ENCODE measurements at regions not wholly inside any gene's neighbourhood (a gene's known extent, or its start where the extent isn't known, plus 50 kb on each side); places are given as distances from the start of the nearest gene placed in this dataset.
"Not testable (repeated sequence)": the region's sequence is repeated elsewhere in the genome, so short reads cannot be mapped to it uniquely, and the experiment has no call there.

DNA sequence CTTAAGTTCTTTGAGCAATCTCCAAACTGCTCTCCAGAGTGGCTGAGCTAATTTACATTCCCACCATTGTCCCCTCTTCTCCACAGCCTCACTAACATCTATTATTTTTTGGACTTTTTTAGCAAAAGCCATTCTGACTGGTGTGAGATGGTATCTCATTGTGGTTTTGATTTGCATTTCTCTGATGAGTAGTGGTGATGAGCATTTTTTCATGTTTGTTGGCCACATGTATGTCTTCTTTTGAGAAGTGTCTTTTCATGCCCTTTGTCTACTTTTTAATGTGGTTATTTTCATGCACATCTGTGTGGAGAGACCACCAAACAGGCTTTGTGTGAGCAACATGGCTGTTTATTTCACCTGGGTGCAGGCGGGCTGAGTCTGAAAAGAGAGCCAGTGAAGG is 199.7 kb upstream of the TRPC7 start:
- not testable (repeated sequence) for H3K4me3 ChIP-seq (ENCODE audit: insufficient read depth, low read depth, low read length); DNase-seq; H3K27me3 ChIP-seq (ENCODE audit: control insufficient read depth, insufficient read depth, low read length); H3K36me3 ChIP-seq (replicated peaks; ENCODE audit: control insufficient read depth, insufficient read depth, low read length)

DNA sequence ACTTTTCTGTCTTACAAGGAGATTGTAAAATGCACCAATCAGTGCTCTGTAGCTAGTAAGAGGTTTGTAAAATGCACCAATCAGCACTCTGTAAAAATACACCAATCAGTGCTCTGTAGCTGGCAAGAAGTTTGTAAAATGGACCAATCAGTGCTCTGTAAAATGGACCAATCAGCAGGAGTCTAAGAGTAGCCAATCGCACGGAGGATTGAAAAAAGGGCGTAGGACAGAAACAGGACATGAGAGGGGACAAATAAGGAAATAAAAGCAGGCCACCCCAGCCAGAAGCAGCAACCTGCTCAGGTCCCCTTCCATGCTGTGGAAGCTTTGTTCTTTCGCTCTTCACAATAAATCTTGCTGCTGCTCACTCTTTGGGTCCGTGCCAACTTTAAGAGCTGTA is 199.1 kb upstream of the TRPC7 start:
- not testable (repeated sequence) for DNase-seq; H3K4me3 ChIP-seq (ENCODE audit: insufficient read depth, low read depth, low read length); H3K27me3 ChIP-seq (ENCODE audit: control insufficient read depth, insufficient read depth, low read length); H3K36me3 ChIP-seq (replicated peaks; ENCODE audit: control insufficient read depth, insufficient read depth, low read length)

DNA sequence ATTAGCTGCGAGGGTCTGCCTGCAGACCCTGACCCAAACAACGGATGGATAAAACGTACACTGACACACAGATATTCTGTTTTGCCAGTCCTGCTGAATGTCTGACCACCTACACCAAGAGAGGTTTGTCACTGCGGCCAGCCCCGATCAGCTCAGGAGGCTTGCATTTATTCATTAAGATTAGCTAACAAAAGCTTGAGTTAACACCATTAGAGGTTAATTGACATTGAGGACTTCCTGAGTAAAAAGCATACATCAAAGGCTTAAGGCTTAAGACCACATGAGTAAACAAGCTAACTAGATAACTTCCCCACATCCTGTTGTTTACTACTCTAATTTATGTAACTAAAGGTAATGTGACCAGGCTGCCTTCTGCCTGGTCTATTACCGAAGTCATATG is 198.1 kb upstream of the TRPC7 start:
- no peaks in the 10 kb centered on the region for H3K36me3 ChIP-seq (replicated peaks; ENCODE audit: control insufficient read depth, insufficient read depth, low read length)
- DNase-seq, result no peak
- no peak overlapping the region for H3K4me3 ChIP-seq (ENCODE audit: insufficient read depth, low read depth, low read length)
- H3K27me3 ChIP-seq (ENCODE audit: control insufficient read depth, insufficient read depth, low read length), result no peaks in the 10 kb centered on the region

DNA sequence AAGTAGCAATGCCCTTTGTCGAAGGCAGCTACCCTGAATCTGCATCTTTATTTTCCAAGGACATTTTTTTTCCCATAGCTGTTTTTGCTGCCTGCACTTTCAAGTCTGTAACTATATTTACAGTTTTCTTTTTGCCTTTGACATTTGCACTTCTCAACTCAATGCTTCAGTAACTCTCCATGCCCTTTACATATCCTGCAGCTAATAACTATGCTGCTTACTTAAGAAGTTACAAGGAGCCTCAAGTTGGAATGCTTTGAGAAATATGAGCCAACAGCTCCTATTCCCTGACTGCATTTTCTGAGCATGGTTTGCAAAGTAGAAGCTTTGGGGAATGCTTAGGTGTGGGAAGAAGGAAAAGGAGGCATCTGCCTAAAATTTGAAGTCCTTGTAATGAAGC is 194.8 kb upstream of the TRPC7 start:
- H3K27me3 ChIP-seq (ENCODE audit: control insufficient read depth, insufficient read depth, low read length), result no peaks in the 10 kb centered on the region
- H3K4me3 ChIP-seq (ENCODE audit: insufficient read depth, low read depth, low read length), result no peak overlapping the region
- H3K36me3 ChIP-seq (replicated peaks; ENCODE audit: control insufficient read depth, insufficient read depth, low read length), result no peaks in the 10 kb centered on the region
- DNase-seq, result no peak

DNA sequence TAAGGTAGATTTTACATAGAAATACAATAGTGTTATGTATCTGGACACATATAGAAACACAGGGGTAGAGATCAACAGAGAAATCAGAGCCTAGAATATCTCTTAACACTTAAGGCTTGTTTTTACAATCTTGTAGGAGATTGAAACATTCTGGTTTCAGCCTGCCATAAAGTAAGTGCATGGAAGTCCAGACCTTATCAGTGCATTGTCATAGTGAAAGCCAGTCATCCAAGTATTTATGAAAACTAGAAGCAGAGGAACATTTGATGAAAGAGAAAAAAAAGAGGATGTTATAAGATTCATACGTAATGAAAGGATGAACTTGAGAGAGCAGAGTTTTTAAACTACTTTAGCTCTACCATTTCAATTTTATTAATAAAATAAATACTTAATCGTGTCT is 194.3 kb upstream of the TRPC7 start:
- no peaks in the 10 kb centered on the region for H3K27me3 ChIP-seq (ENCODE audit: control insufficient read depth, insufficient read depth, low read length)
- H3K4me3 ChIP-seq (ENCODE audit: insufficient read depth, low read depth, low read length), result no peak overlapping the region

DNA sequence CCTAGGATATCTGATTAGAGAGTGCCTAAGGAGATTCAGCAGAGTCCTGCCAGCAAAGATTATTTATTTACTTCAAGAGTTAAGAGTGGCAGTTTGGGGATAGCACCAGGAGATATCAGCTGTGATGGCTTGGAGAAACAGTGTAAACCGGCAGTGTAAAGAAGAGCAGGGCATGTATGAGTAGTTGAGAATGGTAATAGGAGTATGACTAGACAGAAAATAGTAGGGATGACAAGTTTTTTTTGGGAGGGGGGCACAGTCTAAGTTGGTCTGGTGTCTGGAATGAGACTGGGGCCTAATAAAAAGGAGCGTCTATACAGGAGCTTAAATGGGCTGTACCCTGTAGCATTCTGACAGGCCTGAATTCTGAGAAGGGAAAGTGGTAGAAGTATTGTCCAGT is 181.8 kb upstream of the TRPC7 start:
- H3K4me3 ChIP-seq (ENCODE audit: insufficient read depth, low read depth, low read length); H3K36me3 ChIP-seq (replicated peaks; ENCODE audit: control insufficient read depth, insufficient read depth, low read length); H3K27me3 ChIP-seq (ENCODE audit: control insufficient read depth, insufficient read depth, low read length); DNase-seq: not testable (repeated sequence)

More for the DNA sequence above, 194.3 kb upstream of the TRPC7 start:
- no peaks in the 10 kb centered on the region for H3K36me3 ChIP-seq (replicated peaks; ENCODE audit: control insufficient read depth, insufficient read depth, low read length)
- DNase-seq, result no peak

DNA sequence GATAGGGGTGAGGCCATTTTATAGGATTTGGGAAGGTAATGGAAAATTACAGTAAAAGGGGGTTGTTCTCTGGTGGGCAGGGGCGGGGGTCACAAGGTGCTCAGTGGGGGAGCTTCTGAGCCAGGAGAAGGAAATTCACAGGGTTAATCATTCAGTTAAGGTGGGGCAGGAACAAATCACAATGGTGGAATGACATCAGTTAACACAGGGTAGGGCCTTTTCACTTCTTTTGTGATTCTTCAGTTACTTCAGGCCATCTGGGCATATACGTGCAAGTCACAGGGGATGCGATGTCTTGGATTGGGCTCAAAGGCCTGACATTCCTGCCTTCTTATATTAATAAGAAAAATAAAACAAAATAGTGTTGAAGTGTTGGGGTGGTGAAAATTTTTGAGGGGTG is 181.1 kb upstream of the TRPC7 start:
- not testable (repeated sequence) for H3K4me3 ChIP-seq (ENCODE audit: insufficient read depth, low read depth, low read length); DNase-seq; H3K27me3 ChIP-seq (ENCODE audit: control insufficient read depth, insufficient read depth, low read length); H3K36me3 ChIP-seq (replicated peaks; ENCODE audit: control insufficient read depth, insufficient read depth, low read length)

DNA sequence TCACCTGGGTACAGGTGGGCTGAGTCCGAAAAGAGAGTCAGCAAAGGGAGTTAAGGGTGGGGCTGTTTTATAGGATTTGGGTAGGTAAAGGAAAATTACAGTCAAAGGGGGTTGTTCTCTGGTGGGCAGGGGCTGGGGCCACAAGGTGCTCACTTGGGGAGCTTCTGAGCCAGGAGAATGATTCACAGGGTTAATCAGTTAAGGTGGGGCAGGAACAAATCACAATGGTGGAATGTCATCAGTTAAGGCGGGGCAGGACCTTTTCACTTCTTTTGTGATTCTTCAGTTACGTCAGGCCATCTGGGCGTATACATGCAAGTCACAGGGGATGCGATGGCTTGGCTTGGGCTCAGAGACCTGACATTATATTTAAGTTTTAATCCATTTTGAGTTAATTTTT is 179.7 kb upstream of the TRPC7 start:
- not testable (repeated sequence) for H3K27me3 ChIP-seq (ENCODE audit: control insufficient read depth, insufficient read depth, low read length); H3K36me3 ChIP-seq (replicated peaks; ENCODE audit: control insufficient read depth, insufficient read depth, low read length); H3K4me3 ChIP-seq (ENCODE audit: insufficient read depth, low read depth, low read length); DNase-seq

DNA sequence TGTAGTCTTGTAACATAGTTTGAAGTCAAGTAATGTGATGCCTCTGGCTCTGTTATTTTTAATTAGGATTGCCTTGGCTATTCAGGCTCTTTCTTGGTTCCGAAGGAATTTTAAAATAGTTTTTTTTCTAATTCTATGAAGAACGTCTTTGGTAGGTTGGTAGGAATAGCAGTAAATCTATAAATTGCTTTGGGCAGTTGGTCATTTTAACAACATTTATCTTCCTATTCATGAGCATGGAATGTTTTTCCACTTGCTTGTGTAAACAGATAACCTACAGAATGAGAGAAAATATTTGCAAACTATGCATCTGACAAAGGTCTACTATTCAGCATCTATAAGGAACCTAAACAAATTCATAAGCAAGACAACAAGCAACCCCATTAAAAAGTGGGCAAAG is 173.2 kb upstream of the TRPC7 start:
- H3K36me3 ChIP-seq (replicated peaks; ENCODE audit: control insufficient read depth, insufficient read depth, low read length), result no peaks in the 10 kb centered on the region

DNA sequence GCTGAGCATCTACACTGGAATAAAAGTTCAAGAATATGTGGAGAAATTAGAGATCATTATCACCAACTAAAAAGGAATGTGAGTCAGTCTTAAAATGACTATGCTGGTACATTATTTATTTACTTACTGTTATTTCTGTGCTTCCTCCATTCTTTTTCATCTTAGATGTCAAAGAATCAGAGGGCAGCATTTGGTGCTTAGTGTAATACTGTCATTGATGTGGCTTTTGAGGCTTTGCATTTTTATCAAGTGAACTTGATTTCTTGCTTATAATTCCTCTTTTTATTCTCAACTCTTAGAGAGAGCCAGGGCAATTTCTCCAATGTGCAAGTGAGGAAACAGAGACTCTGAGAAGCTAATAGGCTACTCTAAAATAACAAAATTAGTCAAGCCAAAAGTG is 163.7 kb upstream of the TRPC7 start:
- no peak for DNase-seq
- H3K4me3 ChIP-seq (ENCODE audit: insufficient read depth, low read depth, low read length), result no peak overlapping the region
- H3K27me3 ChIP-seq (ENCODE audit: control insufficient read depth, insufficient read depth, low read length), result no peaks in the 10 kb centered on the region
- H3K36me3 ChIP-seq (replicated peaks; ENCODE audit: control insufficient read depth, insufficient read depth, low read length), result no peaks in the 10 kb centered on the region

More for the DNA sequence above, 173.2 kb upstream of the TRPC7 start:
- no peak for DNase-seq
- Histone ChIP-seq H3K4me3 (ENCODE audit: insufficient read depth, low read depth, low read length) (no peak overlapping the region), H3K27me3 (ENCODE audit: control insufficient read depth, insufficient read depth, low read length) (no peaks in the 10 kb centered on the region)

DNA sequence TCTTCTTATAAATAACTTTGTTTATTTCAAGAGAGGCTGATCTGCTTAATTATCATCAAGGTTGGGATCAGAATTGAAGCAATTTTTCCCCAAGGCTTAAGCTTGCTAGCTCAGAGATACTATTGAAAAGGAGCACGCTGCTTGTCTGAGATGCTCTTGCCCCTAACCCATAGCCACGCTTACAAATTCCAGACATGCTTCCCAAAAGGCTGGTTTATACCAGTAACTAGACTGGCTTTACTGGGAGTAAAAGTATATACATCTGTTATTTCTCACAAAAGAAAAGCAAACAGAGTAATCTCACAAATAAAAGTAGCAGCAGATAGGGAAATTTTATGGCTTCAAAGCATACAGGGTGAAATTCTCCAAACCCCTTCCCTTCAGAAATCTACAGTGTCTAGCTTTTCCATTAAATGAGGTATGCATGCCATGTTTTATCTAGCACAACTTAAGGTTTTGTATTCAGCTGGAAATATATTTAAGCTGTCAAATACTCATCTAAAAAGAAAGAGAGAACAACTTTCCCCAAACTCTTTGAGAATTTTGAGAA is 163.2 kb upstream of the TRPC7 start:
- no peaks in the 10 kb centered on the region for H3K36me3 ChIP-seq (replicated peaks; ENCODE audit: control insufficient read depth, insufficient read depth, low read length)
- DNase-seq, result no peak
- no peaks in the 10 kb centered on the region for H3K27me3 ChIP-seq (ENCODE audit: control insufficient read depth, insufficient read depth, low read length)
- no peak overlapping the region for H3K4me3 ChIP-seq (ENCODE audit: insufficient read depth, low read depth, low read length)

DNA sequence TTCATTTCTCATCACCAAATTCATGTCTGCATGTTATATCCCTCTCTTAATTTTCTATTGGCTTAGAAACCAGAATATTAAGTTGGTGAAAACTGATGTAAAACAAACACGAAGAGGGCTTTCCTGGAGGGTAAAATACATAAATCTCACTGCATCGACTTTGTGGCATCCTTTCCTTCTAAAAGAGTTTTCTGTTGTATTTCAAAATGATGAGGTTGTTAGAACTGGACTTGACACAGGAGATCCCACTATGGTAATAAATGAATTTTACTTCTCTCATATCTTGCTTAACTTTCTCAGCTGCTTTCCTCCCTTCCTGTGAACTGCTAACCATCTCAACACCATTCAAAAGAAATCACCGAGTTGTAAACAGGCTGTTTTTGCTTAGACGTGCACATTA is 162.0 kb upstream of the TRPC7 start:
- DNase-seq, result no peak
- Histone ChIP-seq H3K27me3 (ENCODE audit: control insufficient read depth, insufficient read depth, low read length) (no peaks in the 10 kb centered on the region), H3K36me3 (replicated peaks; ENCODE audit: control insufficient read depth, insufficient read depth, low read length) (no peaks in the 10 kb centered on the region), H3K4me3 (ENCODE audit: insufficient read depth, low read depth, low read length) (no peak overlapping the region)

DNA sequence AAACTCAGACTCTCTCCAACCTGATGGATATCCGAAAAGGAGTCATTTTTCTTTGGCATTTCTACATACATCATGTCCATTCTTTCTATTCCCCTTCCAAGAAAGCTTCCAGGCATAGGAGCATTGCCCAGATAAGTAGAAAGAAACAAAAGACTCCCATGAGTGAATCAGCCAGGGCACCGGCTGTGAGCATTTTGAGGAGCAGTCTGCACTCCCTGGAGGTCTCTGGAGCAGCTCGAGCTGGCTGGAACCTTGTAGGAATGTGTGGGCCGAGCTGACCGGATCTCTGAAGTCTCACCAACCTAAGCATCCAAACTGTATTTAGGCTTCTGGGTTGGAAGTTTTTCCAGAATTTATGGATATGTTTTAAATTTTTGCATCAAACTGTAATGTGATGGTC is 161.4 kb upstream of the TRPC7 start:
- no peak for DNase-seq
- Histone ChIP-seq H3K4me3 (ENCODE audit: insufficient read depth, low read depth, low read length) (no peak overlapping the region), H3K27me3 (ENCODE audit: control insufficient read depth, insufficient read depth, low read length) (no peaks in the 10 kb centered on the region), H3K36me3 (replicated peaks; ENCODE audit: control insufficient read depth, insufficient read depth, low read length) (no peaks in the 10 kb centered on the region)

DNA sequence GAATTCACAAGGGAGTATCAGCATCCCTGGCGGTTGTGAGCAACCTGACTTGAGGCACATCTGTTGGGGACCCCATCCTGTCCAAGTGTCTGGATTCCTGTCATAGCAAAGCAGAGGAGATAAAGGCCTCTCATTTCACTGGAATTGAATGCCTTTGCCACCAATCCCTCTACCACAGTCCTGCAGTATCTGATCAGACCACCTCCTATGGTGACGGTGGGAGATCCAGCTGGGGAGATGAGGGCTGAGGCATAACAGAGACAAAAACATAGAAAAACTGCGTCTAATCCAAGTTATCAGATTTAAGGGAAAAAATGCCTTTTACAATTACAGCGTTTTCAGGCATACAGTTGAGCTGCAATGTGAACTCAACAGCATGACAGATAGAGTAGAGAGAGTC is 160.7 kb upstream of the TRPC7 start:
- no peak overlapping the region for H3K4me3 ChIP-seq (ENCODE audit: insufficient read depth, low read depth, low read length)
- no peak for DNase-seq
- H3K27me3 ChIP-seq (ENCODE audit: control insufficient read depth, insufficient read depth, low read length), result no peaks in the 10 kb centered on the region
- no peaks in the 10 kb centered on the region for H3K36me3 ChIP-seq (replicated peaks; ENCODE audit: control insufficient read depth, insufficient read depth, low read length)

DNA sequence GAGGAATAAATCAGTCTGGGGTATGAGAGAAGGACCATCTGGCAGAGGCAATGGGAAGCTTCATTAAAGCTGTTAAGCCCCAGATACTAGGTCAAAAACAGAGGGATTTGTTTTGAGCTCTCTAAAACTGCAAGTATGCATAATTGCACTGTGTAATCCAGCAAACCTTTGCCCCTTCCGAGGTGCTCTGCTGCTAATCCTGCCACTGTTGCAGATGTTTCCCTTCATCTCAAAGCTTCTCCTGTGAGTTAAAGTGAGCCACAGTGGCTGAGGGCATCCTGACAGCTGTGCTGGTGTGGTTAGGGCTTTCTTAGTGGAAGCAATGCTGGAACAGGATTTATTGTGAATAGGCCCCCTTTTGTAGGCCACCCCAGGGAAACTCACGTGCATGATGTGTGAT is 160.3 kb upstream of the TRPC7 start:
- DNase-seq, result no peak
- H3K36me3 ChIP-seq (replicated peaks; ENCODE audit: control insufficient read depth, insufficient read depth, low read length), result no peaks in the 10 kb centered on the region
- no peaks in the 10 kb centered on the region for H3K27me3 ChIP-seq (ENCODE audit: control insufficient read depth, insufficient read depth, low read length)
- no peak overlapping the region for H3K4me3 ChIP-seq (ENCODE audit: insufficient read depth, low read depth, low read length)

DNA sequence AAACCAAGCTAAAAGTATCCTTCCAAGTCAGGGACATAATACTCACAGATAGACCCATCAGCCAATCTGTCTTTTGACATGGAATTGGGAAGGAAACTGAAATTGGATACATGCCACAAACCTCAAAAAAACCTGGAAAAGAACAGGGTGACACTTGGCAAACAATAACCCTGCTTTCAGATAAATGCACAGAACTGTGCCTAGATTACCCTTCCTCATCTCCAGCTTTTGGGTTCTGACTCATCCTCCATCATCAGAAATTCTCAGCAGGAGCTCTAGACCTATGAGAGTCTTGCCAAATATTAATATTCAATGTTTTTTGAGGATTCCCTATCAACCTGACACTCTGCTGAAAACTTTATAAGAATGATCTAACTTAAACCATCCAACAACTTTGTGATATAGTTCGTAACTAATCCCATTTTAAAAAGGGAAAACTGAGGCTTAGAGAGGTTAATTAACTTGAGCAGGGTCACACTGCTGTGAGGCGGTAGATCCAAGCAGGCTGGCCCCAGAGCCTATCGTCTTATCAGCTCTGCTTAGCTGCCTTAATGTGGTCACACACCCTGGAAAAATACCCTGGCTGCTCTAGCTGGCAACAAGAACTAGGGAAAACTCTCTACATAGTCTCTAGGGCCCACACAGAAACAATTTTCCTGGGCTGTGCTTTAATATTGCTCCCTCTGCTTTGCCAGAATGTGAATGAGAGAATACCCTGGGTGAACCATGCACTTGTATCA is 157.0 kb upstream of the TRPC7 start:
- no peak overlapping the region for H3K4me3 ChIP-seq (ENCODE audit: insufficient read depth, low read depth, low read length)
- H3K36me3 ChIP-seq (replicated peaks; ENCODE audit: control insufficient read depth, insufficient read depth, low read length), result no peaks in the 10 kb centered on the region
- no peak for DNase-seq
- no peaks in the 10 kb centered on the region for H3K27me3 ChIP-seq (ENCODE audit: control insufficient read depth, insufficient read depth, low read length)

Data from H7 (cell line).